ENCODE measurements at regions not wholly inside any gene's neighbourhood (a gene's known extent, or its start where the extent isn't known, plus 50 kb on each side); places are given as distances from the start of the nearest gene placed in this dataset.

- no peak for ATAC-seq
- CTCF ChIA-PET, result no interaction called here
These were observed 767.2 kb upstream of the SLC10A2 start for GRCh38 chr13:103833294-103833852.

GRCh38 chr13:103815619-103816018, 749.4 kb upstream of the SLC10A2 start:
- Mint-ChIP-seq H3K27ac (no peak overlapping the region), H3K4me3 (no peak overlapping the region), H3K4me1 (ENCODE audit: low read depth) (no peaks in the 10 kb centered on the region), H3K9me3 (peaks cover 13% of the 10 kb centered on the region), H3K36me3 (ENCODE audit: low read depth) (no peaks in the 10 kb centered on the region), H3K27me3 (no peaks in the 10 kb centered on the region)
- ATAC-seq (no peak), DNase-seq (no peak)
- intact Hi-C loops (cut with micrococcal nuclease), result no loop called here
- no peak for TF ChIP-seq CTCF (IDR thresholded peaks at IDR 0.05)
- CTCF ChIA-PET, result no interaction called here
- POLR2A ChIA-PET, result no interaction called here

More at GRCh38 chr13:103833294-103833852, 767.2 kb upstream of the SLC10A2 start:
- POLR2A ChIA-PET, result no interaction called here
- H3K27me3 Mint-ChIP-seq, result no peaks in the 10 kb centered on the region
- no peak overlapping the region for H3K4me3 Mint-ChIP-seq
- no peak for DNase-seq
- TF ChIP-seq CTCF (IDR thresholded peaks at IDR 0.05), result no peak
- peaks cover 16% of the 10 kb centered on the region for H3K9me3 Mint-ChIP-seq
- H3K27ac Mint-ChIP-seq, result no peak overlapping the region
- no peaks in the 10 kb centered on the region for H3K36me3 Mint-ChIP-seq (ENCODE audit: low read depth)
- intact Hi-C loops (cut with micrococcal nuclease), result no loop called here
- H3K4me1 Mint-ChIP-seq (ENCODE audit: low read depth), result no peaks in the 10 kb centered on the region

DNA sequence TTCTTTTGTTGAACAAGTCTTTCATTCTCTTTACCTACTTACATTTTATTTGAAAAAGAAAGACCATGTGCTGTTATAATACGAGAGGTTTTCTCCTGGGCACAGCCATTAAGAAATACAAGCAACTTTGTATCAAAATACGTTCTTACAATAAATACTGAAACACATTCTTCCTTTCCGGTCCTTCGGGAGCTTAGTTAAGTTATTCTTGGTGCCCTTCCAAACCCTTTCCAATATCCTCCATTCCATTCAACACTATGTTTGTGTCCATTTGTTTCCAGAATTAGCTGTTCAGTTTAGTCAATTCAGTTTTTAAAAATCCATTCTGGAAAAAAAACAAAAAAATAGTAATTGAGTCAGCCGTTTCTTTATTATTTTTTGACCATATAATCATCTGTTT, 746.8 kb upstream of the SLC10A2 start:
- intact Hi-C loops (cut with micrococcal nuclease), result no loop called here
- POLR2A ChIA-PET, result no interaction called here
- H3K27ac Mint-ChIP-seq, result no peak overlapping the region
- no peak for TF ChIP-seq CTCF (IDR thresholded peaks at IDR 0.05)
- ATAC-seq (no peak), DNase-seq (no peak)
- CTCF ChIA-PET, result no interaction called here
- no peaks in the 10 kb centered on the region for H3K27me3 Mint-ChIP-seq
- peaks cover 11% of the 10 kb centered on the region for H3K9me3 Mint-ChIP-seq
- no peak overlapping the region for H3K4me3 Mint-ChIP-seq
- H3K4me1 Mint-ChIP-seq (ENCODE audit: low read depth), result no peaks in the 10 kb centered on the region
- no peaks in the 10 kb centered on the region for H3K36me3 Mint-ChIP-seq (ENCODE audit: low read depth)

- no peaks in the 10 kb centered on the region for H3K4me1 Mint-ChIP-seq (ENCODE audit: low read depth)
- ATAC-seq, result no peak
- peaks cover 11% of the 10 kb centered on the region for H3K9me3 Mint-ChIP-seq
- ChIA-PET CTCF (no interaction called here), POLR2A (no interaction called here)
- H3K27me3 Mint-ChIP-seq, result no peaks in the 10 kb centered on the region
- no peak overlapping the region for H3K4me3 Mint-ChIP-seq
- intact Hi-C loops (cut with micrococcal nuclease), result no loop called here
- no peak for DNase-seq
- H3K27ac Mint-ChIP-seq, result no peak overlapping the region
- H3K36me3 Mint-ChIP-seq (ENCODE audit: low read depth), result no peaks in the 10 kb centered on the region
- TF ChIP-seq CTCF (IDR thresholded peaks at IDR 0.05), result no peak
These were observed 746.3 kb upstream of the SLC10A2 start for GRCh38 chr13:103812558-103812957.

DNA sequence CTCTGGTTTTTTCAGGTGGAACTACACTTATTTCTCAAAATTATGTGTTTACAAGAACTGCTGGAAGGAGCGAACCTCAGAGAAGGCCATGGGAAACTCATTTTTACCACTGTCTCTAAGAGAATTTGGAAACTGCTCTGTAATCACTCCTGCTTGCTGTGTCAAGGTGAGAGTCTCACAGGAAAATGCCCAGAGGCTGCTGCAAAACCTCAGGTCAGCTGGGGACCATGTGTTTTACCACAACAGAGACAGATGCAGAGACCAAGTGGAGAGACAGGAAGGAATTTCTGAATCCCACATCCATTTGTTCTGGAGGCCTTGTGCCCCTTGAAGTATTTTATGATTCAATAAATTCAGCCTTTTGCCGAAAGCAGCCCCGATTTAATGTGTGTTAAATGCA, 743.8 kb upstream of the SLC10A2 start:
- no peak for TF ChIP-seq CTCF (IDR thresholded peaks at IDR 0.05)
- no peak for DNase-seq
- H3K27me3 Mint-ChIP-seq, result no peaks in the 10 kb centered on the region
- H3K9me3 Mint-ChIP-seq, result peaks cover 9% of the 10 kb centered on the region
- no peak overlapping the region for H3K4me3 Mint-ChIP-seq
- no peaks in the 10 kb centered on the region for H3K4me1 Mint-ChIP-seq (ENCODE audit: low read depth)
- POLR2A ChIA-PET, result no interaction called here
- no peaks in the 10 kb centered on the region for H3K36me3 Mint-ChIP-seq (ENCODE audit: low read depth)
- H3K27ac Mint-ChIP-seq, result no peak overlapping the region
- intact Hi-C loops (cut with micrococcal nuclease), result no loop called here
- CTCF ChIA-PET, result no interaction called here
- ATAC-seq, result no peak

Data from activated CD8-positive, alpha-beta T cell treated with anti-CD3 and anti-CD28 coated beads for 36 hours (primary cell).